ENCODE measurements at regions not wholly inside any gene's neighbourhood (a gene's known extent, or its start where the extent isn't known, plus 50 kb on each side); places are given as distances from the start of the nearest gene placed in this dataset.

GRCh38 chr5:167553511-167553910 lies 737.9 kb upstream of the WWC1 start:
- Histone ChIP-seq H3K36me3 (no peaks in the 10 kb centered on the region), H3K4me3 (no peak overlapping the region), H3K4me1 (no peaks in the 10 kb centered on the region), H3K27me3 (no peaks in the 10 kb centered on the region), H3K9me3 (no peaks in the 10 kb centered on the region), H3K27ac (no peak overlapping the region)
- in situ Hi-C loops (cut with MboI; ENCODE audit: low pct_ligation_motif_present in 1 of 4, low pct_unique_long_range_greater_than_20kb in 1 of 4, low sequenced_read_pairs in 3 of 4): no loop called here
- intact Hi-C loops (cut with DNase I; ENCODE audit: low total_unique reads): no loop called here
- 85 to 92% methylated on average over 2 of the region's 2 CpGs for WGBS, 2 donors (ENCODE audit: low coverage in 1 of 2)
- DNase-seq: no peak
- TF ChIP-seq POLR2AphosphoS5 (IDR thresholded peaks at IDR 0.05) (no peak), POLR2A (IDR thresholded peaks at IDR 0.05) (no peak), EP300 (IDR thresholded peaks at IDR 0.05; ENCODE audit: low read depth) (no peak), CTCF (IDR thresholded peaks at IDR 0.05) (no peak)

GRCh38 chr5:167554564-167555290 lies 736.7 kb upstream of the WWC1 start:
- no peak for TF ChIP-seq EP300 (IDR thresholded peaks at IDR 0.05; ENCODE audit: low read depth)
- no peak for TF ChIP-seq POLR2A (IDR thresholded peaks at IDR 0.05)
- no peak for TF ChIP-seq POLR2AphosphoS5 (IDR thresholded peaks at IDR 0.05)
- no peak for TF ChIP-seq CTCF (IDR thresholded peaks at IDR 0.05)
- Histone ChIP-seq H3K36me3 (no peaks in the 10 kb centered on the region), H3K27me3 (no peaks in the 10 kb centered on the region), H3K4me1 (no peaks in the 10 kb centered on the region), H3K27ac (no peak overlapping the region), H3K9me3 (no peaks in the 10 kb centered on the region), H3K4me3 (no peak overlapping the region)
- DNase-seq: no peak
- in situ Hi-C loops (cut with MboI; ENCODE audit: low pct_ligation_motif_present in 1 of 4, low pct_unique_long_range_greater_than_20kb in 1 of 4, low sequenced_read_pairs in 3 of 4) (no loop called here), intact Hi-C loops (cut with DNase I; ENCODE audit: low total_unique reads) (no loop called here)
- WGBS, 2 donors (ENCODE audit: low coverage in 1 of 2): 78 to 93% methylated on average over 3 to 7 of the region's 7 CpGs

- no peaks in the 10 kb centered on the region for H3K36me3 ChIP-seq
- no peaks in the 10 kb centered on the region for H3K9me3 ChIP-seq
- H3K4me3 ChIP-seq: no peak overlapping the region
- WGBS, 2 donors (ENCODE audit: low coverage in 1 of 2): 65 to 76% methylated on average over 7 to 10 of the region's 10 CpGs
- H3K27ac ChIP-seq: no peak overlapping the region
- in situ Hi-C loops (cut with MboI; ENCODE audit: low pct_ligation_motif_present in 1 of 4, low pct_unique_long_range_greater_than_20kb in 1 of 4, low sequenced_read_pairs in 3 of 4) (no loop called here), intact Hi-C loops (cut with DNase I; ENCODE audit: low total_unique reads) (no loop called here)
- DNase-seq: no peak
- H3K27me3 ChIP-seq: no peaks in the 10 kb centered on the region
- TF ChIP-seq CTCF (IDR thresholded peaks at IDR 0.05) (no peak), POLR2AphosphoS5 (IDR thresholded peaks at IDR 0.05) (no peak), EP300 (IDR thresholded peaks at IDR 0.05; ENCODE audit: low read depth) (no peak), POLR2A (IDR thresholded peaks at IDR 0.05) (no peak)
- H3K4me1 ChIP-seq: no peaks in the 10 kb centered on the region
Observed at GRCh38 chr5:167555565-167556166, 735.8 kb upstream of the WWC1 start.

GRCh38 chr5:167557359-167557758 lies 734.1 kb upstream of the WWC1 start:
- Histone ChIP-seq H3K27me3 (no peaks in the 10 kb centered on the region), H3K27ac (no peak overlapping the region), H3K36me3 (no peaks in the 10 kb centered on the region), H3K4me3 (no peak overlapping the region), H3K4me1 (no peaks in the 10 kb centered on the region), H3K9me3 (no peaks in the 10 kb centered on the region)
- 53% methylated on average over 2 of the region's 2 CpGs; no CpG with 5 or more reads in 1 of the 2 donors for WGBS, 2 donors (ENCODE audit: low coverage in 1 of 2)
- in situ Hi-C loops (cut with MboI; ENCODE audit: low pct_ligation_motif_present in 1 of 4, low pct_unique_long_range_greater_than_20kb in 1 of 4, low sequenced_read_pairs in 3 of 4): no loop called here
- TF ChIP-seq CTCF (IDR thresholded peaks at IDR 0.05) (no peak), EP300 (IDR thresholded peaks at IDR 0.05; ENCODE audit: low read depth) (no peak), POLR2A (IDR thresholded peaks at IDR 0.05) (no peak), POLR2AphosphoS5 (IDR thresholded peaks at IDR 0.05) (no peak)
- intact Hi-C loops (cut with DNase I; ENCODE audit: low total_unique reads): no loop called here
- DNase-seq: no peak

Measured in transverse colon (tissue), 4 donors.